Thyroid gland (tissue), 4 donors: ENCODE measurements at regions not wholly inside any gene's neighbourhood (a gene's known extent, or its start where the extent isn't known, plus 50 kb on each side); places are given as distances from the start of the nearest gene placed in this dataset.

Experiments used
- DNase-seq, 2 donors: peaks; one replicate each; pipeline ENCODE4 v3.0.0-alpha.2; 2019
- H3K27ac ChIP-seq, 3 donors: fragments of 200-600 bp; sonication (generic); 1 replicate in 2 of 3; 2 replicates in 1 of 3; pipeline ENCODE4 v1.5.1; 2016 to 2019; ENCODE audit warnings: mild to moderate bottlenecking in 1 of 3, moderate library complexity in 1 of 3
- H3K27me3 ChIP-seq: fragments of 200-600 bp; sonication (generic); one replicate; pipeline ENCODE4 v1.5.1; 2019
- H3K36me3 ChIP-seq, 2 donors: fragments of 200-600 bp; sonication (generic); one replicate each; pipeline ENCODE4 v1.5.1; 2016 to 2019
- H3K4me1 ChIP-seq, 2 donors: fragments of 200-600 bp; sonication (generic); one replicate each; pipeline ENCODE4 v1.5.1; 2017 to 2019
- H3K4me3 ChIP-seq, 3 donors: fragments of 200-600 bp; sonication (generic); replicated peaks in 1 of 3; 1 replicate in 2 of 3; 2 replicates in 1 of 3; pipeline ENCODE4 v1.5.1; 2016; ENCODE audit warnings: mild to moderate bottlenecking in 1 of 3
- H3K9me3 ChIP-seq: fragments of 200-600 bp; sonication (generic); one replicate; pipeline ENCODE4 v1.5.1; 2017
- POLR2A ChIP-seq, 2 donors: fragments of 450-650 bp; IDR thresholded peaks; one replicate each; pipeline ENCODE4 v1.6.1; 2017; ENCODE audit warnings: antibody characterized with exemption in 2 of 2, mild to moderate bottlenecking in 2 of 2, moderate library complexity in 1 of 2
- WGBS, 2 donors: methylation state at CpG; one replicate each; pipeline ENCODE4 v1.1.5; 2017; 5-methylcytosine and 5-hydroxymethylcytosine counted together
- intact Hi-C: fragments of 100-400 bp; cut with DNase I; formaldehyde crosslinking; loops from one replicate; pipeline ENCODE4 v1.15.1; 2023
- TF ChIP-seq, protein P1 (sequence below), 6 experiments: fragments of 200-600 bp in 3 of 6; fragments of 450-650 bp in 3 of 6; sonication (generic) in 3 of 6; IDR thresholded peaks; one replicate each; pipeline ENCODE4 v1.5.1; 2016 to 2019; ENCODE audit warnings: antibody characterized with exemption in 6 of 6, mild to moderate bottlenecking in 2 of 6, inconsistent platforms in 1 of 6, moderate library complexity in 1 of 6

DNA sequence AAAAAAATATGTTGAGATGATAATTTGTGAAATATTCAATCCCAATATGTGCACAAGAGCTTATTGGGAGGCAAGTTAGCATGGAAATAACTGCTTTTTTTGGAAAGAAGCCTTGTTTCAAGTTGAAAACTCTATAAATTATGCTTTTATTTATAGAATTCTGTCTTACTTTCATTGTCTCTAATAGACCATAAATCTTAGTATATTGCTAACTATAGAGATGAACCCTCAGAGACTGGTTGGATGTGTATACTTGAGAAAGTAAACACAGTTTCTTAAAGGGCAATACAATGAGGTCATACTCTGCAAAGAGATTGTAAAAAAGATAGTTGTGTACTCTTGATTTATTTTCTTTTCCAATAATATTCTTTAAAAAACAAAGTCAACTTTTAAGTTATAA is 530.3 kb downstream of the SPATA31D1 start:
- H3K36me3 ChIP-seq = no peaks in the 10 kb centered on the region
- TF ChIP-seq POLR2A (IDR thresholded peaks at IDR 0.05) = no peak
- TF ChIP-seq, protein P1, sequence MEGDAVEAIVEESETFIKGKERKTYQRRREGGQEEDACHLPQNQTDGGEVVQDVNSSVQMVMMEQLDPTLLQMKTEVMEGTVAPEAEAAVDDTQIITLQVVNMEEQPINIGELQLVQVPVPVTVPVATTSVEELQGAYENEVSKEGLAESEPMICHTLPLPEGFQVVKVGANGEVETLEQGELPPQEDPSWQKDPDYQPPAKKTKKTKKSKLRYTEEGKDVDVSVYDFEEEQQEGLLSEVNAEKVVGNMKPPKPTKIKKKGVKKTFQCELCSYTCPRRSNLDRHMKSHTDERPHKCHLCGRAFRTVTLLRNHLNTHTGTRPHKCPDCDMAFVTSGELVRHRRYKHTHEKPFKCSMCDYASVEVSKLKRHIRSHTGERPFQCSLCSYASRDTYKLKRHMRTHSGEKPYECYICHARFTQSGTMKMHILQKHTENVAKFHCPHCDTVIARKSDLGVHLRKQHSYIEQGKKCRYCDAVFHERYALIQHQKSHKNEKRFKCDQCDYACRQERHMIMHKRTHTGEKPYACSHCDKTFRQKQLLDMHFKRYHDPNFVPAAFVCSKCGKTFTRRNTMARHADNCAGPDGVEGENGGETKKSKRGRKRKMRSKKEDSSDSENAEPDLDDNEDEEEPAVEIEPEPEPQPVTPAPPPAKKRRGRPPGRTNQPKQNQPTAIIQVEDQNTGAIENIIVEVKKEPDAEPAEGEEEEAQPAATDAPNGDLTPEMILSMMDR (IDR thresholded peaks at IDR 0.05) = no peak
- intact Hi-C loops = no loop called here
- H3K27ac ChIP-seq = no peak overlapping the region
- H3K27me3 ChIP-seq = no peaks in the 10 kb centered on the region
- H3K9me3 ChIP-seq = no peaks in the 10 kb centered on the region
- no peaks in the 10 kb centered on the region for H3K4me1 ChIP-seq
- H3K4me3 ChIP-seq = no peak overlapping the region
- no peak for DNase-seq

DNA sequence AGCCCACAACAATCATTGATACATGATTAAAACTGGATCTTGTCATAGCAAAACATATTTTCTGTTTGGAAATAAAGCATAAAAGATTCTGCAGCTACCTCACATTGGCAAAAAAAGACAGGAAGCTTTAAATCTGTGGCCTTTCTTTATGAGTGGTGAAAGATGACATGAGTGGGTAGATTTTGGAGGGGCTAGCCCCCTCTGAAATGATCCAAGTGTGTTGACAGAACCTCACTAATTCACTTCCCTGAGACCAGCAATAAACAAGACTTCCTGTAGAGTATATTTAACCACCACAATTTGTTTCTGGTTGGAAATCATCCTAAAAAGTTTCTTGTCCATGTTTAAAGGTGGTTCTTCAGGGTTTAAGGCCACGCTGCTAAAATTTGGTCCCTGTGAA is 530.8 kb downstream of the SPATA31D1 start:
- Histone ChIP-seq H3K4me1 (no peaks in the 10 kb centered on the region), H3K9me3 (no peaks in the 10 kb centered on the region), H3K27ac (no peak overlapping the region), H3K36me3 (no peaks in the 10 kb centered on the region), H3K4me3 (no peak overlapping the region), H3K27me3 (no peaks in the 10 kb centered on the region)
- 81 to 91% methylated on average over 1 of the region's 1 CpG for WGBS, 2 donors
- intact Hi-C loops = no loop called here
- no peak for TF ChIP-seq POLR2A (IDR thresholded peaks at IDR 0.05)
- TF ChIP-seq, protein P1 (IDR thresholded peaks at IDR 0.05) = no peak
- no peak for DNase-seq

DNA sequence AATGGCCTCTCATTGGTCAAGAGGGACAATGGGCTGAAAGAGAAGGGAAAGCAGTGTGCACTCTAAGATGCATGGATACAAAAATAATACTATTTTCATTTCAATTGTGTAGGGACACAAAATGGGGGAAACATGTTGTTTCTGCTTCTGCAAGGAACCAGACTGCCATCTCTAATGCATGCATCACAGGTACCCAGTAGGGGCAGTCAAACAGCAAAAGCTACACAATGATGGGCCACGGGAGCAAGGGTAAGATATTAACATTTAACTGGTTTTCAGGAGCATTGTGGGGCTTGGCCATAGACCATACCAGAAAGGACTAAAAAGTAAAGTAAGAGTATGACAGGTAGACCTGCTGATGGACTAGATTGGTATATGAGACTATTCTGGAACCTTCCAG is 535.8 kb downstream of the SPATA31D1 start:
- TF ChIP-seq POLR2A (IDR thresholded peaks at IDR 0.05) = no peak
- TF ChIP-seq, protein P1 (IDR thresholded peaks at IDR 0.05) = no peak
- Histone ChIP-seq H3K27ac (no peak overlapping the region), H3K27me3 (no peaks in the 10 kb centered on the region), H3K36me3 (no peaks in the 10 kb centered on the region), H3K4me1 (no peaks in the 10 kb centered on the region), H3K9me3 (no peaks in the 10 kb centered on the region), H3K4me3 (no peak overlapping the region)
- no peak for DNase-seq
- WGBS, 2 donors = 88 to 94% methylated on average over 1 of the region's 1 CpG
- intact Hi-C loops = no loop called here

DNA sequence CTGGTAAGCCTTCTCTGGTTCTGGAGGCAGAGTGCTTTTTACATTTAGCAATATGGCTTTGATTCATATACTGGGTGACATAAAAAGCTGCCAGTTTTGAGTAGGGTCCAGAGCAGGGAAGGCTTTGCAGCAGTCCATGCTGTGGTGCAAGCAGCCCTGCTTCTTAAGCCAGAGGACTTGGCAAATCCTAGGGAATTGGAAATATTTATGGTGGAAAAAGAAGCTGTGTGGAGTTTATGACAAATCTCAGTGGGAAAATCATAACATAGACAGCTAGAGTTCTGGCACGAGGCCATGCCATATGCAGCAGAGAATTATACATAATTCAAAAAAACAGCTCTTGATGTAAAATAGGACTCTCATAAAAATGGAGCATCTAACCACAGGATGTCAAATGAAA is 536.4 kb downstream of the RASEF start:
- intact Hi-C loops = no loop called here
- H3K27me3 ChIP-seq = no peaks in the 10 kb centered on the region
- TF ChIP-seq, protein P1 (IDR thresholded peaks at IDR 0.05) = no peak
- TF ChIP-seq POLR2A (IDR thresholded peaks at IDR 0.05) = no peak
- no peak overlapping the region for H3K4me3 ChIP-seq
- H3K36me3 ChIP-seq = no peaks in the 10 kb centered on the region
- no peaks in the 10 kb centered on the region for H3K4me1 ChIP-seq
- no peak overlapping the region for H3K27ac ChIP-seq
- H3K9me3 ChIP-seq = no peaks in the 10 kb centered on the region
- 85 to 89% methylated on average over 1 of the region's 1 CpG for WGBS, 2 donors
- no peak for DNase-seq

DNA sequence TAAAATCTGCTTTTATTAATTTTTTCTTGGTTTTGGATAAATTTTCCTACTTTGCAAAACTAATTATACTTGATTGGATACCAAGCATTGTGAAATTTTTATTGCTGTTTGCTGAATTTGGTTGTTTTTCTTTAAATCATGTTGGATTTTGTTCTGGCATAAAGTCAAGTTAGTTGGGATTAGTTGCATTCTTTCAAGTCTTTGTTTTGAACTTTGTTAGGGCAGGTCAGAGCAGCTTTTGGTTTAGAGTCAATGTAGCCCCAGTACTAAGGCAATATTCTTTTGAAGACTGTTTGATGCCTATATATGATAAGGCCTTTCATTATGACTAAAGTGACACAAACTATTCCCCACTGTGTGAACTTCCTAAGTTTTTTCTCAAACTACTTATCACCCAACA is 531.1 kb downstream of the RASEF start:
- intact Hi-C loops = no loop called here
- Histone ChIP-seq H3K9me3 (no peaks in the 10 kb centered on the region), H3K27me3 (no peaks in the 10 kb centered on the region), H3K27ac (no peak overlapping the region), H3K4me3 (no peak overlapping the region), H3K4me1 (no peaks in the 10 kb centered on the region), H3K36me3 (no peaks in the 10 kb centered on the region)
- no peak for DNase-seq
- TF ChIP-seq, protein P1 (IDR thresholded peaks at IDR 0.05) = no peak
- no peak for TF ChIP-seq POLR2A (IDR thresholded peaks at IDR 0.05)
